ENCODE measurements at regions not wholly inside any gene's neighbourhood (a gene's known extent, or its start where the extent isn't known, plus 50 kb on each side); places are given as distances from the start of the nearest gene placed in this dataset.

- FAIRE-seq: no peak
Measured at GRCh38 chr9:118809160-118809625, 560.0 kb downstream of the BRINP1 start.

DNA sequence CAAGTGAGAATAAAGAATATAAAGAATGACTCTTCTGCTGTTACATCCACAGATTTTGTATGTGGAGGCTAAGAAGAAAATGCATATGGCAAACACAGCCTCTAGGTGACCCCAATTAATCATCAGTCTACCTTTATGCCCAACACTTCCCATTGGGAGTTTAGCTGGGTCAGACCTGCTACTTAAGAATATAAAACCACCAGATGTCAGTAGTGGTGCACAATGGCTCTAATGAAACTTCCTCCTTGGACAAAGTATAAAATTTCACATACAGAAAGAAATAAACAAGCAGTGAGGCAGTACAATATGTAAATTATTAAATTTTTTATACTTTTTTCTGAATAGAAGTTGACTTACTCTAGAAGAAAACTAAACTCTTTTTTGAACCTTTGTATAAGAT lies 539.9 kb downstream of the BRINP1 start:
- no peak for FAIRE-seq

DNA sequence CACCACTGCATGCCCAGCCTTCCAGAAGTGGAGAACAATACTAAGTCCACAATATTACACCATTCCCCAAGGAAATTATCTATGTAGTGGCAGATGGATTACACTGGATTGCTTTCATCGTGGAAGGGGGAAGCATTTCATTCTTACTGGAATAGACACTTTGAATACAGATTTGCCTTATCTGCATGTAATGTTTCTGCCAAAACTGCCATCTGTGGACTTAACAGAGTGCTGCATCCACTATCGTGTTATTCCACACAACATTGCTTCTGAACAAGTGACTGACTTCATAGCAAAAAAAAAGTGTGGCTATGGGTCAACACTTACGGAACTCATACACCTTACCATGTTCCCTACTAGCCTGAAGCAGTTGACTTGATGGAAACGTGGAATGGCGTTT lies 536.9 kb downstream of the BRINP1 start:
- FAIRE-seq: no peak

DNA sequence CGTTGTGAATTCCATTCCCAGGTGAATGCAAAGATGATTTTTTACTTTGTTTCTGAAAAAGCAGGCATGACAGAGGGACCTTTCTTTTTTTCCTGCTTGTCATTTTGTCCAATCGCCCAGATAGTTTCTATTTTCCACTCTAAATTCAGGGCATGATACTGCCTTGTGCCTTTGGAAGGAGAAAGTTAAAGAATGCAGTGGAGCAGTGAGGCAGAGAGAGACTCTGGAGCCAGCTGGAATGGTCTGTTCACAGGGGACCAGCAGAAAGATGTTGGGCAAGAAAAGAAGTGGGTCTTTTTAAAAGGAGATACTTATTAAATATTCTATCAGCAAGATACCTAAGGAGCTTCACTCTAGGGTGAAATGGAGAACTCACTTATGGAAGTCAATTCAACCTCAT lies 532.3 kb downstream of the BRINP1 start:
- FAIRE-seq: no peak

DNA sequence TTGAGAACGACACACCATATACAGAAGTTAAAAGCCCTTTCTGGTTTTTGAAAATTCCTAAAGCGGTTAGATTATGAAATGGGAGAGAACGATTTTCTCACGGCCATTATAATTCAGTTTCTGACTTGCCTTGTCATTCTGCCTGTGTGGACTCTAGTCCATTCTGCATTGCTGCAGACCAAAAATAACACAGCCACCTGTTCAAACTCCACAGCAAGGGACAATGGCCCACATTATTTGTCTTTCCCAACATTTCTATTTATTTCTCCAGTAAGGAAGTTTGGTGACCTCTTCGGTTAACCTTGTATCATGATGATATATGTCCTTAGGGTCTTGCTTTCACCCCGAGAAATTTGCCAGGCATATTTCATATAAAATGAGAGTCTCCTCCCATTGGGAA lies 497.7 kb downstream of the BRINP1 start:
- FAIRE-seq: no peak

GRCh38 chr9:118882684-118883083 lies 486.6 kb downstream of the BRINP1 start:
- no peak for FAIRE-seq

GRCh38 chr9:118883411-118883810 lies 485.8 kb downstream of the BRINP1 start:
- no peak for FAIRE-seq

- FAIRE-seq: no peak
Measured at GRCh38 chr9:118891213-118891612, 478.0 kb downstream of the BRINP1 start.

DNA sequence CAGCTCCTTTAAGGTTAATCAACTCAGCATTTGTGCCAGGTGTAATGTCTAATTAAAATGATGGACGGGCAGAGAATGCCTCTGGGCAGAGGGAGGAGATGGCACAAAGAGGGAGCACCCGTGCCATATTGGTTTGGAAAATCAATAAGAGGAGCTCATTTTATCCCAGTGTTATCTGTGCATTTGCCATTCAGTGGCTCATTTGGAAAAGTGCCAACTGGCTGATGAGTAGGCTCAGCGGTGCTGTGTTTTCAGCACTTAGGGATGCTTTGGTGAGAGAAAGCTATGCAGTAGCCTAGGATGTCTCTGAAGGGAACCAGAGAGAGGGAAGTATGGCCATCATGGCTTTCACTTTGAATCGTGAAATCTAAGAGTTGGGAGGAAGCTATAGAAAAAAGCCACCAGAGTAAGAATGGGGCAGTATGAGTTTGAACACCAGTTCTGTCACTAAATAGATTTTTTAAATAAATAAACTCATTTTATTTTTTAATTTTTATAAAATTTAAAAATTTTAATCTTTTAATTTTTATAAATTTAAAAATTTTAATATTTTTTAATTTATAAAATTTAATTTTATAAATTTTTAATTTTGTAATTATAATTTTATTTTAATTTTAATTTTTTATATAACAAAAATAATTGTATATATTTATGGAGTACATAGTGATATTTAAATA lies 472.8 kb downstream of the BRINP1 start:
- FAIRE-seq: peak; percentile 99

DNA sequence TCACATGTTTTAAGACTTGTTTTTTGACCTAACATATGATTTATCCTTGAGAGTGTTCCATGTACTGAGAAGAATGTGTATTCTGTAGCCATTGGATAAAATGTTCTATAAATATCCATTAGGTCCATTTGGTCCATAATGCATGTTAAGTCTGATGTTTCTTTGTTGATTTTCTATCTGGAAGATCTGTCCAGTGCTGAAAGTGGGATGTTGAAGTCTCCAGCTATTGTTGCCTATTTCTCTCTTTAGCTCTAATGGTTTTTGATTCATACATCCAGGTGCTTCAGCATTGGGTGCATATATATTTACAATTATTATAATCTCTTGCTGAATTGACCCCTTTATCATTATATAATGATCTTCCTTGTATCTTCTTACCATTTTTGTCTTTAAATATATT lies 451.1 kb downstream of the BRINP1 start:
- no peak for FAIRE-seq

GRCh38 chr9:118928722-118929121 lies 440.5 kb downstream of the BRINP1 start:
- no peak for FAIRE-seq

- no peak for FAIRE-seq
Measured at GRCh38 chr9:118929287-118929686, 439.9 kb downstream of the BRINP1 start.

GRCh38 chr9:118931941-118932340 lies 437.3 kb downstream of the BRINP1 start:
- no peak for FAIRE-seq

GRCh38 chr9:118938581-118938980 lies 430.7 kb downstream of the BRINP1 start:
- no peak for FAIRE-seq

DNA sequence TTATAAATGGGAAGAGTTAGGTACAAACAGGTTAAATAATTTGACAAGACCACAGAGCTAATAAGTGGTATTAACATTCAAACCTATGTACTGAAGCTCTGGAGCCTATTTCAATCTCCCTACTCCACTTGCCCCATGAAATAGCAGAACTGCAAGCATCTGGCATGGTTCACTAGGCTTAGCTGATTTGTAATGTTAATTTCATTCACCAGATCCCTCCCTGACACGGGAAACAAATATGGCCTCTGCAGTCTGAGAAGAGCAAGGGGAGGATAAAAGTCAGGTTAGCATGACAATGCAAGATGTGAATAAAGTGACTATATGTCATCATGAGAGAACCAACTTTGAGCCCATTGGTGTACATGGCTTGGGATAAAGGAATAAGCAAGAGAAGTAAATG lies 428.8 kb downstream of the BRINP1 start:
- FAIRE-seq: no peak

GRCh38 chr9:118946669-118947068 lies 422.6 kb downstream of the BRINP1 start:
- no peak for FAIRE-seq

GRCh38 chr9:118954857-118955256 lies 414.4 kb downstream of the BRINP1 start:
- no peak for FAIRE-seq

DNA sequence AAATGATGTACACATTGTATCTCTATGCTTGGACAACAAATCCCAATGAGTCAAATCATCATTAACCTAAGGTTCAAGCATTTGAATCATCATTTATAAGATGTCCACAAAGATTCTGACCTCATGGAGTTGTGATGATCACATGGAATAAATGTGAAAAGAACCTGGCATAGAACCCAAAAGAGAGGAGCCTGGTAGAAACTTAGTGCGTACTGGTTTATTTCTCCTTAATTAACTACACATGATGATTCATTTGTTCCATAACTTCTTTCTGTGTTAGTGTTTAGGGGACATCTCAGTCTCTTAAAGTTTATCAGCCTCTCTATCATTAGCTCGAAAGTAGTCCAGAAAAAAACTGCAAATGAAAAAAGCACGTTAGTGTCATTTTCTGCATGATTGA lies 411.6 kb downstream of the BRINP1 start:
- FAIRE-seq: no peak

- no peak for FAIRE-seq
Measured at GRCh38 chr9:118959366-118959765, 409.9 kb downstream of the BRINP1 start.

- no peak for FAIRE-seq
Measured at GRCh38 chr9:118961857-118962256, 407.4 kb downstream of the BRINP1 start.

GRCh38 chr9:118962426-118962825 lies 406.8 kb downstream of the BRINP1 start:
- FAIRE-seq: no peak

GRCh38 chr9:118963674-118964073 lies 405.6 kb downstream of the BRINP1 start:
- no peak for FAIRE-seq

DNA sequence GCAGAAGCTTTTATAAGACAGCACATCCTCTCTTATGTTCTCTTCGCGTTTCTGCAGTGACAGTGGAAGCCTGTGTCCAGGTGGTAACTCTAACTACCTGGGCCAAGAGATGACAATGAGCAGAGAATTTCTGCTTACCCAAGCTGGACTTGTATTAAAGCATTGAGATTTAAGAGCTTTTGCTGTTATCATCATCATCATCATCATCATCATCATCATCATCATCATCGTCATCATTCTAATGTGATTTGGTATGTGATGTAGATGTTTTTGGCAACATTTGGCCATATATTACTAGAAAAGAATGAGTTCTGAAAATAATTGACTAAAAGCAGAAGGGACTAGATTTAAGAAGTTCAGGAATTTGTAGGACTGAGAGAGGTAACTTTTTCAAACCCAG lies 401.3 kb downstream of the BRINP1 start:
- no peak for FAIRE-seq

GRCh38 chr9:118975736-118976135 lies 393.5 kb downstream of the BRINP1 start:
- FAIRE-seq: no peak

GRCh38 chr9:118976160-118976559 lies 393.1 kb downstream of the BRINP1 start:
- FAIRE-seq: no peak
